ACHN (cell line): ENCODE measurements at regions not wholly inside any gene's neighbourhood (a gene's known extent, or its start where the extent isn't known, plus 50 kb on each side); places are given as distances from the start of the nearest gene placed in this dataset.

Source experiments
- DNase-seq: peaks from one replicate; pipeline ENCODE4 v3.0.0-alpha.2; 2015
- in situ Hi-C: cut with HindIII; loops from 2 replicates; pipeline ENCODE4 v1.10.0; 2017; ENCODE audit warnings: low sequenced_read_pairs, low pct_ligation_motif_present, low pct_unique_long_range_greater_than_20kb

DNA sequence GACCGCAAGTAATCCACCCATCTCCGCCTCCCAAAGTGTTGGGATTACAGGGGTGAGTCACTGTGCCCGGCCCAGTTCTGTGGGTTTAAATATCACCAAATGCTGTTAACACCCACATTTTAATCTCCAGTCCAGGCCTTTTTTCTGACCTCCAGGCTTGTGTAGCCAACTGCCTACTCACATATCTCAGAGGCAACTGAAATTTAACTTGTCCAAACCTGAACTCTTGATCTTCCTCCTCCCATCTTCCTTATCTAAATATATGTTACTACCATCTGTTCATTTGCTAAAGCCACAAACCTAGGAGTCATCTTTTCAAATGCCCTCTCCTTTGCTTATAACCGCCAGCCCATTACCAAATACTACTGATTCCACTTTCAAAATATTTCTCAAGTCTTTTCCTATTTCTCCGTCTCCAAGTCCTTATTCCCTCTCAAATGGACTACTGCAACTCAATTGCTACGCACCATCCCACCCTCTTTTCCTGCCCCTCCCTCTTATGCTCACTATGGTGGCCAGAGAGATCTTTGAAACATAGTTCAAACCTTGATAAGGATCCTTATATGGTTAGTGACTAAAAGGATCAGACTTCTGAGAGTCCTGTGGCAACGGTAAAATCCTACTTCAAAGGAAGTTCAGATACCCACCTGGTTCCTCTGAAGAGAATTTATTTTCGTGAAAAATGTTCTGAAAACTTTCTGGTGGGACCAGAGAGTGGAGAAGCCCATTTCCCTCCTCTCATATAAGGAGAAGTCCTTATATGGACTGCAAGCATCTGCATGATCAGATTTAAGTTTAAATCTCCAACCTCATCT is 78.5 kb upstream of the CDC42BPA start:
- DNase-seq, result no peak
- in situ Hi-C loops, result no loop called here

DNA sequence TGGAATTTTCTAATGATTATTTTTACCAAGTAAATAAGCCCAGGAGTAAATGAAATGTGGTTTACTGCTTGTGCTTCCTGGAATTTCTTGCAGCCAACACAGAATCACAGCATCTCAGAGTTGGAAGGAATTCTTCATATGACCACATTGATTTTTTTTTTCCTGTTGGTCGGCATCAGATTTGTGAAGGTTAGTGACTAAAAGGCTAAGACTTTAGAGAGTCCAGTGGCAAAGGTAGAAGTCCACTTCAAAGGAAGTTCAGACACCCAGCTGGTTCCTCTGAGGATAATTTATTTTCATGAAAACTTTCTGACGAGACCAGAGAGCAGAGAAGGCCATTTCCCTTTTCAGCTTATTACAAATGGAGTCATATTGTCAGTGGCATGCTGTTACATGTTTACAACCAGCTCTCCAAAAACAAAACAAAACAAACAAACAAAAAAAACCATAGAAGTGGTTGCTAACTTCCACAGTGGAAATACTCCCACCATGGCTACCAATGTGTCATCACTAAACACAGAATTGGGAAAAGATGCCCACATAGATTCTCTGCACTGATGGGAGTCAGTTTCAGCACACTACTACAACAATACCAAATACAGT is 77.2 kb upstream of the CDC42BPA start:
- in situ Hi-C loops, result no loop called here
- no peak for DNase-seq

DNA sequence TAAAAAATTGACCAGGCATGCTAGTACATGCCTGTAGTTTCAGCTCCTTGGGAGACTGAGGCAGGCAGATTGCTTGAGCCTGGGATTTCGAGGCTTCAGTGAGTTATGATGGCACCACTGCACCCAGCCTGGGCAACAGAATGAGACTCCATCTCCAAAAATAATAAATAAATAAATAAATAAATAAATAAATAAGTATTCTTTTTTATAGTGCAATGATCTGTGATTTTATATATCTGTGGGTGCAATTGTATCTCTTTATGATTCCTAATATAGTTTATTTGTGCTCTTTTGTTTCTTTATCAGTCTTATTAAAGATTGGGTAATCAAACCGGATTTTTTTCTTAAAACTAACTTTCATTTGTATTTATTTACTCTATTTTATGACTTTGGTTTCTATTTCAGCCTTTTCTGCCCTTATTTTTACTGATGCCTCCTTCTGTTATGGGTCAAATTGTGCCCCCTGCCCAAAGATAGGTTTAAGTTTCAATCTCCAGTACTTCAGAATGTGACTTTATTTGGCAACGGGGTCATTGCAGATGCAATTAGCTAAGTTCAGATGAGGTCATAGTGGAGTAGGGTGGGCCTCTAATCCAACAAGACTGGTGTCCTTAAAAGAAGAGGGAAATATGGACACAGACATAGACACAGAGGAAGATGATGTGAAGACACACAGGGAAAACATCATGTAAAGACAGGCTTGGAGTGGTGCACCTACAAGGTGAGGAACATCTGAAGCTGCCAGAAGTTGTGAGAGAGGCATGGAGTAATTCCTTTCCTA is 74.9 kb upstream of the CDC42BPA start:
- DNase-seq, result no peak
- in situ Hi-C loops, result no loop called here

DNA sequence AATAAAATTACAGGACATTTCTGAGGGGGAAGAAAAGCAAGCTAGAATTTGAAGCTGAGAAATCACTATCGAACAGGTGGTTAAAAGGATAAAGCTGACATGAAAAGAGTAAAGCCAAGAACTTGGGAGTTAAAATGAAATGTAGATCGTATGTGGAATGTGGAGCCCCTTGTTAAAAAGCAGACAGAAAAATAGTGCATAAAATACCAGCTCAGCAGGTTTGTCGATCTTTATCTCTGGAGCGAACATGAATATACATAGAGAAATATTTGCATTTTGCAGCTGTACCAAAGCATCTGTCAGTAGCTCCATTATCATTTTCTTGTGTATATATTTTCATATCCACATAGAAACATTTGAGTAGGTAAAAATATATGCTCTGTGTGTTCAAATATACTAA is 73.6 kb upstream of the CDC42BPA start:
- no peak for DNase-seq
- in situ Hi-C loops, result no loop called here

DNA sequence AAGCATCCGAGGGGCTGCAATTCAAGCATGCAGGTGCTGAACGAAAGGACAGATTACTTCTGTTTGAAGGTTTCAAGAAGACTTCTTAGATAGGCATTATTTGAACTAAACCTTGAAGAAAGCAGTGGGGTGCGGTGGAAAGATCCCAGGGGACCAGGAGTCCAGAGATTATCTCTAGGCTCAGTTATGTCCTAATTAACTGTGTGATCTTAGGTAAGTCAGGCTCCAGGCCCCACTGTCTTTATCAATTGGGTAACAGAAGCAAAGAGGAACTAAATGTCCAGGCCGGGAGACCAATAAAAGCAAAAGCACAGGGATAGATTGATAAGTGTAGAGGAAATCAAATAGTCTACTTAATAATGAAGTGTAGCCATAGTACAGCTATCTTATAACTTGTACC is 72.9 kb upstream of the CDC42BPA start:
- in situ Hi-C loops, result no loop called here
- no peak for DNase-seq

DNA sequence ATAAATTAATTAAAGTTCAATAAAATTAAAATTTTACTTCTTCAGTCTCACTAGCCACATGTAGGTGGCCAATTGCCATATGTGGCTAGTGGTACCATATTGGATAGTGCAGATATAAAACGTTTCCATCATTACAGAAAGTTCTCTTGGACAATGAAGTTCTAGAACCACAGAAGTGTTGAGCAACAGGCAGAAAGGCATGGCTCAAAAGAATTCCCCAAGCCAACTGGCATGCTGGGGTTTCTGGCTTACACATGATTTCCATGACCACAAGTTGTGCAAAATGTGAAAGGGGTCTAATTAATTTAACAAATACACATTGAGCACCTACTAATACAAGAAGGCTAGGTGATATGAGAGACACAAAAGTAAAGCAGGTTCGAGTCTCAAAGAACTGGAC is 72.2 kb upstream of the CDC42BPA start:
- DNase-seq, result no peak
- in situ Hi-C loops, result no loop called here

DNA sequence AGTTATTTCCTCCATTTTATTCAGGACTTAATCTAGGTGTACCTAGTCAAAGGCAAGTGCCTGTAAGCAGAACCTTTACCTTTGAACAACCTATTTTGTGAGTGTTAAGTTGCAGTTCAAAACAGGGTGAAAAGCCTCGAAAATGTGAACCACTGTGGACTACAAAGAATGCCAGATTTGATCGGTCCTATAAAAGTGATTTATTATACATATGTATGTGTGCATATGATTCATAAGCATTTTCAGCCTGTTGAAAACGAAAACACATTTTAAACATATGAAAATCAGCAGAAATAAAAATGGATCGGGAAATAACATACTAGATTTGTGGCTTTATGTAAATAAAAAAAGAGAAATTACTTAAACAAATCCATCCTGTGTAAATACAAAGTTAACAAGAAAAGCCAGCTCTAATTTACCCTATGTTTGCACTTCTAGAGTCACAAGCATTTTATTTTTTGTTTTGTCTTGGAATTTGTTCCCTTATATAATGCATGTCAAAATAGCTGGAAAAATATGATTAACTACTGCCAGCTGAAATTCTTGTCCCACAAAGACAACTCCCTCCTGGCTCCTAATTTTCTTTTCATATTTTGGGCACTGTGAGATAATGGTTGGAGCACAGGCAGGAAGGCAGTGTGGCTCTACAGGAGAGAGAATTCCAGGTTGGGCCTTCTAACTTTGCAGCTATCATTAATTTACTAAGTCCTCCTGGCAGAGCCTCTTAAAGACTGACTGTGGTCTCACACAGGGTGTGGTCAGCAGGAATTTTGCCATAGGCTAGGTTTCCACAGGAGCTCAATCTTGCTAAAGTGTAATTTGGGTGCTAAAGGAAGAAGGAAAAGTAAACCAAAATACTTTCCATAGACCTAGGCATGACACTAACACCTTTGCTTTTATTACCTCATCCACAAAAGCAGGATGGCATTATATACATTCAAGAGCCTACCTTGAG is 70.2 kb upstream of the CDC42BPA start:
- in situ Hi-C loops, result no loop called here
- no peak for DNase-seq

DNA sequence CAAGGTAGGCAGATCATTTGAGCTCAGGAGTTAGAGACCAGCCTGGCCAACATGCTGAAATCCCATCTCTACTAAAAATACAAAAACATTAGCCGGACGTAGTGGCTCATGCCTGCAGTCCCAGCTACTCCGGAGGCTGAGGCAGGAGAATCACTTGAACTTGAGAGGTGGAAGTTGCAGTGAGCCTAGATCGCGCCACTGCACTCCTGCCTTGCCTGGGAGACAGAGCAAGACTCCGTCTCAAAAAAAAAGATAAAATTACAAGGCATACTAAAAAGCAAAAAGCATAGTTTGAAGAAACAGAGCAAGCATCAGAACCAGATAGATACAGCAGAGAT is 61.2 kb upstream of the CDC42BPA start:
- DNase-seq, result no peak
- in situ Hi-C loops, result no loop called here

DNA sequence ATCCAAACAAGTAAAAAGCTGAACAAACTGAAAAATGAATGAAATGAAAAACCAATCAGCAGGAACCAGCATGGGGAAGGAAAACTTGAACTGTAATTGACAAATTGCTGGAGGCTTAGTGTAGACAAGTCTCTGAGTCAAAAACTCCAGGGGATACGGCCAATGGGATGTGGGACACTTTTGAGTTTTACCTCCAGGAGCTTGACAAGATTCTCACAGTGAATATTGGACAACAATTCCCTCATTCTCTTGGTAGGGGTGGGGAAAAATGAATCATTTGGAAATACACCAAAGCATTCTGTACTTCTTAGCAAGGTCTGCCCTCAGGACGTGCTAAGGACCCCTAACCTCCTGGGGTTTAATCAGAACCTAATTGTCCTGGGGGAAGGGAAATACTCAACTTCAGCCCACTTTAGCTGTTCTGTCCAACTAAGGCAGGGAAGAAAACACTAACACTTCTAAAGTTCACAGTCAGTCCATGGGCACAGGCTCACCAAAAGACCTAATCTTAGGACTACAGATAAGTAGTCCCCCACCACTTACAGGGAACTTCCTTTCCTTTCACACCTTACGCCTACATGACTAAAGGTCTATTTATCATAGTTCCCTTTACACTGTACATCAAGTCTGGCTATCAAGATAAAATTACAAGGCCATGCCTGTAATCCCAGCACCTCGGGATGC is 60.7 kb upstream of the CDC42BPA start:
- no peak for DNase-seq
- in situ Hi-C loops, result no loop called here

DNA sequence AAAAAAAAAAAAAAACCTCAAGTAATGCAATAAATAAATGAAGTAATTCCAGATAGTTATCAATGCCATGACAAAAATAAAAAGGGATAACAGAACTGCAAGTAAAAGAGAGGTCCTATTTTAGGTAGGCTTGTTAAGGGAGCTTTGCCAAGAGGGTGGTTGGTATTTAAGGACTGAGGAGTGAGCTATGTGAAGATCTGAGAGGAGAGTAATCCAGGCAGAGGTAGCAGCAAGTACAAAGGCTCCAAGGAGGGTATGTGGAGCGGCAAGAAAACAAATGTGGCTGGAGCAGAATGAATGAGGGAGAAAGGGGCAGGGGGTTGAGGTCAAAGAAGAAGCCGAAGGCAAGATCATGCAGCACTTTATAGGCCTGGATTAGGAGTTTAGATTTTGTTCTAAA is 59.9 kb upstream of the CDC42BPA start:
- DNase-seq, result no peak
- in situ Hi-C loops, result no loop called here

DNA sequence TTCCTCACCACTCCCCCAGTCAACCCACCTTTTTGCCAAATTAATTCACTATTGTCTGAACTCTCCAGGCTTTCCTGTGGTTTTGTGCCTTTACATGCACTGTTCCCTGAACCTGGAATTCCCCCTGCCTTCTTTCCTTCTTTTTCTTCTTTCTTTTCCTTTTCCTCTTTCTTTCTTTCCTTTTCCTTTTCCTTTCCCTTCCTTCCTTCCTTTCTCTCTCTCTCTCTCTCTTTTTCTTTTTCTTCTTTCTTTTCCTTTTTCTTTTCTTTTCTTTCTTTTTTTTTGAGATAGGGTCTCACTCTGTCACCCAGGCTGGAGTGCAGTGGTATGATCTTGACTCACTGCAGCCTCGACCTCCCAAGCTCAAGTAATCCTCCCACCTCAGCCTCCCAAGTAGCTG is 56.6 kb upstream of the CDC42BPA start:
- in situ Hi-C loops, result no loop called here
- no peak for DNase-seq

DNA sequence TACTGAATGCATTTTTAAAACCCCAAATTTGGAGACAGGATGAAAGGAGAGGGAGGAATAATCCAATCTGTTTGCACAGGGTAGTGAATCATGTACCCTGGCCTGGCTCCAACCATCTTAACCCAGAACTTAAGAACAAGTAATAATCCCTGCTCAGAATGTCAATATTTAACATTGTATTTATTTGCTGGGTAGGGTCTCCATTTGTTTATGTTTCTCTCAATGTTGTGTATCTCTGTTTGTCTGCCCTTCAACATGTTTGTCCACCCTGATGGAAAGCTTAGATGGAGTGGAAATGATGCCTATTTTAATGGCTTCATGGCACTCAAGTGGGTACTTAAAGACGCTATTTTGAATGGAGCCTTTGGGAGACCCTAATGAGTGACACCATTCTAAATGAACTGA is 54.4 kb upstream of the CDC42BPA start:
- in situ Hi-C loops, result no loop called here
- DNase-seq, result no peak

DNA sequence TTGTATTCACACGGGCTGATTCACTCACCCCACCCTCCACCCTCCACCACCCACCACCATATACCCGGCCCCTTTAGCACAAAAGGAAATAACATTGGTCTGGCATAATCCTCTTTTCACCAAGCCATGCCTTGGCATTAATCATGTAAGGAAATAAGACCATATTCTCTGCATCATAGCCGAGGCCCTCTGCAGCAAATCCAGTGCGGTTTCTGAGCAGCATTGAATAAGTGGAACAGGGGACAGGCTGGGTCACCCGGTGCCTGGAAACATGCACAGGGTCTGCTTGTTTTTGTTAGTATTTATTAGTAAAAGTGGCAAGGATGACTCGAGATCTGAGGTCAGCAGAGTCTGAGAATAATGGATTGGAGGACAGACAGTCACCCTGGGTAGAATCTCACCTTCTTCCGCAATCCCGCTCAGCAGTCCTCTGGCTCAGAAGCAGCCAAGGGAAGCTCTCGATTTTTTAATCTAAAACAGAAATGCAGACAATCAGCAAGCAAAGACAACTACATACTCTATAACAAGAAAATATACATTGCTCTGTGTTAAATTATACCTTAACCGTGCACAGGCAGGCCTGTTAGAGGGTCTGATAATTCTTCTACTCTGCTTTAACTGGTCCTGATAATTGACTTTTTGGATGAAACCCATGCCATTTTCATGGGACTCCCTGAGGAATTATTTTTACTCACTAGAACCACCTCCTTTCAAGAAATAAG is 52.4 kb upstream of the CDC42BPA start:
- in situ Hi-C loops, result no loop called here
- DNase-seq, result no peak

DNA sequence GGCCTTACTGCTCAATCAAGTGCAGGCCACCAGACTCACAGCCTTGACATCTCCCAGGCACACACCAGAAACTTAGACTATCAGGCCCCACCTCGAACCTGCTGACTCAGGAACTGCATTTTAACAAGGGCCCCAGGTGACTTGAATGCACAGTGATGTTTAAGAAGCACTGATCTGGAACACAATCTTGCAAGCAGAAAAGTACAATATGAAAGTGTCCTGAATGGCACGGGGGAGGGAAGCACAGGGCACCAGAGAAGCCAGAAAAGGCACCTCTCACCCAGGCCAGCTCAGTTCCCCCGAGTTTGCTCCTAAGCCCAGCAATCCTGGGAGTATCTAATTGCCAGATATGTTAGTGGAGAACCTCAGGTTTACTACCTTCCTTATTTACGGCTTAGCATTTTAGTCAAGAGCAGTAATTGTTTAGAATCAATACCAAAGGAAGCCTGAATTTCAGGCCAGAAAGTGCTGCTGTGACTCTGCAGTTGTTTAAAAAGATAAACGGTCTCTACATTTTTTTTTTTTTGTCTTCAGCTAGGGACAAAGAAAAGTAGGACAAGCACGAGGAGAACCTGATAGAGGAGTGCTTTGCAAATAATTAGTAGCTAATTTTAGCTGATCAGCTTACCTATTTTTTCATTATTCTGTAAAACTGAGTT is 50.9 kb upstream of the CDC42BPA start:
- in situ Hi-C loops, result no loop called here
- no peak for DNase-seq
